H9 (cell line): ENCODE measurements at regions not wholly inside any gene's neighbourhood (a gene's known extent, or its start where the extent isn't known, plus 50 kb on each side); places are given as distances from the start of the nearest gene placed in this dataset.

Experiments
- DNase-seq: peaks from one replicate; pipeline ENCODE4 v3.0.0-alpha.2; 2017
- H2AFZ ChIP-seq: one replicate; pipeline ENCODE4 v1.6.1; 2013; ENCODE audit warnings: mild to moderate bottlenecking, low read length, control low read depth, moderate library complexity
- H2AK5ac ChIP-seq: 2 replicates; pipeline ENCODE4 v1.6.1; 2013; ENCODE audit warnings: low read length, control low read depth, mixed read lengths; ENCODE audit not compliant: insufficient read length
- H2BK120ac ChIP-seq: one replicate; pipeline ENCODE4 v1.6.1; 2013; ENCODE audit warnings: low read depth, mild to moderate bottlenecking, low read length, control low read depth, inconsistent platforms; ENCODE audit not compliant: poor library complexity, severe bottlenecking
- H2BK12ac ChIP-seq: 2 replicates; pipeline ENCODE4 v1.6.1; 2013; ENCODE audit warnings: low read length, control low read depth, mixed read lengths, low read depth; ENCODE audit not compliant: insufficient read length
- H2BK15ac ChIP-seq: 2 replicates; pipeline ENCODE4 v1.6.1; 2013; ENCODE audit warnings: low read depth, low read length, control low read depth
- H2BK20ac ChIP-seq: one replicate; pipeline ENCODE4 v1.6.1; 2013; ENCODE audit warnings: low read depth, mild to moderate bottlenecking, low read length, control low read depth, inconsistent platforms; ENCODE audit not compliant: poor library complexity, severe bottlenecking
- H2BK5ac ChIP-seq: 2 replicates; pipeline ENCODE4 v1.6.1; 2013; ENCODE audit warnings: low read length, control low read depth, mixed read lengths; ENCODE audit not compliant: insufficient read length
- H3K14ac ChIP-seq: 2 replicates; pipeline ENCODE4 v1.6.1; 2013; ENCODE audit warnings: low read length, control low read depth; ENCODE audit not compliant: insufficient read depth
- H3K18ac ChIP-seq: 2 replicates; pipeline ENCODE4 v1.6.1; 2013; ENCODE audit warnings: low read depth, mild to moderate bottlenecking, mixed read lengths, low read length, control low read depth; ENCODE audit not compliant: insufficient read length
- H3K23ac ChIP-seq: 2 replicates; pipeline ENCODE4 v1.6.1; 2013; ENCODE audit warnings: low read length, control low read depth, mixed read lengths, low read depth; ENCODE audit not compliant: insufficient read length
- H3K23me2 ChIP-seq: 2 replicates; pipeline ENCODE4 v1.6.1; 2013; ENCODE audit warnings: low read depth, mild to moderate bottlenecking, mixed read lengths, low read length, control low read depth; ENCODE audit not compliant: insufficient read length, poor library complexity, severe bottlenecking
- H3K27ac ChIP-seq: 2 replicates; pipeline ENCODE4 v1.5.1; 2013; ENCODE audit warnings: low read length, control low read depth, mixed read lengths, low read depth; ENCODE audit not compliant: insufficient read length
- H3K27me3 ChIP-seq: 2 replicates; pipeline ENCODE4 v1.6.1; 2013; ENCODE audit warnings: low read length, control low read depth, inconsistent platforms; ENCODE audit not compliant: insufficient read depth
- H3K4ac ChIP-seq: 2 replicates; pipeline ENCODE4 v1.6.1; 2013; ENCODE audit warnings: low read depth, mild to moderate bottlenecking, control low read depth, inconsistent platforms, low read length, moderate library complexity
- H3K4me1 ChIP-seq: 2 replicates; pipeline ENCODE4 v1.6.1; 2013; ENCODE audit warnings: low read length, control low read depth, inconsistent platforms; ENCODE audit not compliant: insufficient read depth
- H3K4me2 ChIP-seq: 2 replicates; pipeline ENCODE4 v1.6.1; 2013; ENCODE audit warnings: low read length, control low read depth, mixed read lengths; ENCODE audit not compliant: insufficient read length, insufficient read depth
- H3K56ac ChIP-seq: 2 replicates; pipeline ENCODE4 v1.6.1; 2013; ENCODE audit warnings: low read depth, mild to moderate bottlenecking, mixed read lengths, low read length, control low read depth; ENCODE audit not compliant: insufficient read length
- H3K79me1 ChIP-seq: 2 replicates; pipeline ENCODE4 v1.6.1; 2013; ENCODE audit warnings: low read depth, mild to moderate bottlenecking, moderate library complexity, low read length, control low read depth, inconsistent platforms; ENCODE audit not compliant: insufficient read depth, poor library complexity, severe bottlenecking
- H3K79me2 ChIP-seq: 2 replicates; pipeline ENCODE4 v1.6.1; 2013; ENCODE audit warnings: low read length, control low read depth, inconsistent platforms; ENCODE audit not compliant: insufficient read depth
- H3K9ac ChIP-seq: 2 replicates; pipeline ENCODE4 v1.6.1; 2013; ENCODE audit warnings: low read length, control low read depth, mixed read lengths; ENCODE audit not compliant: insufficient read length; ENCODE audit errors: extremely low read depth
- H3K9me3 ChIP-seq: one replicate; pipeline ENCODE4 v1.6.1; 2013; ENCODE audit warnings: low read depth, low read length, inconsistent platforms; ENCODE audit not compliant: control insufficient read depth
- H3T11ph ChIP-seq: one replicate; pipeline ENCODE4 v1.6.1; 2013; ENCODE audit warnings: mild to moderate bottlenecking, low read length, control low read depth, inconsistent platforms
- H4K20me1 ChIP-seq: one replicate; pipeline ENCODE4 v1.6.1; 2013; ENCODE audit not compliant: control insufficient read depth, insufficient read length, insufficient read depth
- H4K5ac ChIP-seq: 2 replicates; pipeline ENCODE4 v1.6.1; 2013; ENCODE audit warnings: low read depth, mild to moderate bottlenecking, mixed read lengths, low read length, control low read depth; ENCODE audit not compliant: insufficient read length
- H4K8ac ChIP-seq: replicated peaks from 2 replicates; pipeline ENCODE4 v1.6.1; 2013; ENCODE audit warnings: low read length, control low read depth, mixed read lengths, low read depth; ENCODE audit not compliant: insufficient read length
- H4K91ac ChIP-seq: 2 replicates; pipeline ENCODE4 v1.6.1; 2013; ENCODE audit warnings: low read depth, mild to moderate bottlenecking, moderate library complexity, mixed read lengths, low read length, control low read depth; ENCODE audit not compliant: insufficient read length
- H3K27ac Mint-ChIP-seq, 3 experiments: 2 replicates in 2 of 3; 3 replicates in 1 of 3; pipeline ENCODE4 v1.8.0; 2020 to 2021; ENCODE audit warnings: mixed read lengths in 3 of 3, mild to moderate bottlenecking in 1 of 3, moderate library complexity in 1 of 3
- H3K27me3 Mint-ChIP-seq: 2 replicates; pipeline ENCODE4 v1.8.0; 2021; ENCODE audit warnings: low read depth, mild to moderate bottlenecking, moderate library complexity, mixed read lengths
- H3K36me3 Mint-ChIP-seq, 3 experiments: 2 replicates in 2 of 3; 3 replicates in 1 of 3; pipeline ENCODE4 v1.8.0; 2020 to 2021; ENCODE audit warnings: low read depth in 3 of 3, mixed read lengths in 3 of 3; ENCODE audit not compliant: insufficient read depth in 1 of 3
- H3K4me1 Mint-ChIP-seq, 2 experiments: 2 replicates each; pipeline ENCODE4 v1.8.0; 2020; ENCODE audit warnings: mixed read lengths in 2 of 2
- H3K4me3 Mint-ChIP-seq, 2 experiments: 2 replicates in 1 of 2; 3 replicates in 1 of 2; pipeline ENCODE4 v1.8.0; 2020 to 2021; ENCODE audit warnings: mild to moderate bottlenecking in 2 of 2, mixed read lengths in 2 of 2, moderate library complexity in 1 of 2
- H3K9me3 Mint-ChIP-seq, 2 experiments: 2 replicates in 1 of 2; 3 replicates in 1 of 2; pipeline ENCODE4 v1.8.0; 2020; ENCODE audit warnings: mild to moderate bottlenecking in 2 of 2, mixed read lengths in 2 of 2, moderate library complexity in 1 of 2
- TF ChIP-seq, protein P1 (sequence below): fragments of 200-600 bp; sonication (generic); conservative IDR thresholded peaks from 3 replicates; pipeline ENCODE4 v1.8.0; 2021; ENCODE audit warnings: antibody characterized with exemption, mild to moderate bottlenecking

DNA sequence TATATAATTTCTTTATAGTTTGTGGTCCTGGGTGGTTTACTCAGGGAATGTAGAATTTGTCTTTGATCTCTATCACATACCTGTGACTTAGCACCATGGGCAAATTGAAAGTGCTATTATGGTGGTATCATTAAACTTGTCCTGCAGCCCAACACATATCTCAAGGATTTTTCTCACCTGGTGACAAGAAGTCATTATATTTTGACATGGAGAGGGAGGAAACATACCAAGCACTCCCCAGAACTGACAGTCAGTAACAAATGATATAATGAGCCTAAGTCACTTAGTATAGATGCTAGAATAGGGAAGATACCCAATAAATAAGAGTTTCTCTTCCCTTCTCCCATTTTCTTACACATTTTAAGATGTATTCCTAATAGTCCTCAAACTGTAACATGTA lies 805.5 kb upstream of the KIF2B start:
- no peak overlapping the region for H2BK15ac ChIP-seq

More for the DNA sequence above, 805.5 kb upstream of the KIF2B start:
- Histone ChIP-seq H4K20me1 (no peaks in the 10 kb centered on the region), H3K4me1 (no peaks in the 10 kb centered on the region; the same call in 1 of the 2 replicates), H3K9ac (no peak overlapping the region), H2BK5ac (no peak overlapping the region), H3K9me3 (peaks cover 5% of the 10 kb centered on the region), H3K14ac (no peak overlapping the region), H3K4ac (no peak overlapping the region), H3K23me2 (no peaks in the 10 kb centered on the region), H2BK12ac (no peak overlapping the region), H2AK5ac (no peak overlapping the region), H3K79me2 (no peaks in the 10 kb centered on the region), H3K18ac (no peak overlapping the region), H4K8ac (no peak overlapping the region), H2BK20ac (no peak overlapping the region), H3K79me1 (no peaks in the 10 kb centered on the region), H3K56ac (no peak overlapping the region), H3K4me2 (no peak overlapping the region), H4K5ac (no peak overlapping the region), H3K27ac (no peak overlapping the region), H2BK120ac (no peak overlapping the region), H3K23ac (no peak overlapping the region), H2AFZ (no peak overlapping the region), H4K91ac (no peak overlapping the region), H3K27me3 (no peaks in the 10 kb centered on the region), H3T11ph (no peak overlapping the region)
- Mint-ChIP-seq H3K4me1 (peaks cover 3 to 5% of the 10 kb centered on the region in 2 experiments), H3K27ac (no peak overlapping the region), H3K36me3 (peaks cover 13 to 28% (median 16%) of the 10 kb centered on the region in 3 experiments), H3K4me3 (no peak overlapping the region), H3K27me3 (peaks cover 2% of the 10 kb centered on the region; the same call in 1 of the 2 replicates), H3K9me3 (peaks cover 19 to 24% of the 10 kb centered on the region in 2 experiments)
- no peak for DNase-seq
- TF ChIP-seq, protein P1, sequence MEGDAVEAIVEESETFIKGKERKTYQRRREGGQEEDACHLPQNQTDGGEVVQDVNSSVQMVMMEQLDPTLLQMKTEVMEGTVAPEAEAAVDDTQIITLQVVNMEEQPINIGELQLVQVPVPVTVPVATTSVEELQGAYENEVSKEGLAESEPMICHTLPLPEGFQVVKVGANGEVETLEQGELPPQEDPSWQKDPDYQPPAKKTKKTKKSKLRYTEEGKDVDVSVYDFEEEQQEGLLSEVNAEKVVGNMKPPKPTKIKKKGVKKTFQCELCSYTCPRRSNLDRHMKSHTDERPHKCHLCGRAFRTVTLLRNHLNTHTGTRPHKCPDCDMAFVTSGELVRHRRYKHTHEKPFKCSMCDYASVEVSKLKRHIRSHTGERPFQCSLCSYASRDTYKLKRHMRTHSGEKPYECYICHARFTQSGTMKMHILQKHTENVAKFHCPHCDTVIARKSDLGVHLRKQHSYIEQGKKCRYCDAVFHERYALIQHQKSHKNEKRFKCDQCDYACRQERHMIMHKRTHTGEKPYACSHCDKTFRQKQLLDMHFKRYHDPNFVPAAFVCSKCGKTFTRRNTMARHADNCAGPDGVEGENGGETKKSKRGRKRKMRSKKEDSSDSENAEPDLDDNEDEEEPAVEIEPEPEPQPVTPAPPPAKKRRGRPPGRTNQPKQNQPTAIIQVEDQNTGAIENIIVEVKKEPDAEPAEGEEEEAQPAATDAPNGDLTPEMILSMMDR, result no peak
